VCaP (cell line): ENCODE measurements at regions not wholly inside any gene's neighbourhood (a gene's known extent, or its start where the extent isn't known, plus 50 kb on each side); places are given as distances from the start of the nearest gene placed in this dataset.
A peak's percentile ranks its signal among the peaks of the same experiment; 100 is the strongest.

ENCODE experiments used
- H3K27ac ChIP-seq: fragments of 450-650 bp; 2 replicates; pipeline ENCODE4 v1.5.1; 2017
- TF ChIP-seq, protein P1 (sequence below): fragments of 450-650 bp; conservative IDR thresholded peaks from 2 replicates; pipeline ENCODE4 v1.5.1; 2017; ENCODE audit warnings: mild to moderate bottlenecking, moderate library complexity

DNA sequence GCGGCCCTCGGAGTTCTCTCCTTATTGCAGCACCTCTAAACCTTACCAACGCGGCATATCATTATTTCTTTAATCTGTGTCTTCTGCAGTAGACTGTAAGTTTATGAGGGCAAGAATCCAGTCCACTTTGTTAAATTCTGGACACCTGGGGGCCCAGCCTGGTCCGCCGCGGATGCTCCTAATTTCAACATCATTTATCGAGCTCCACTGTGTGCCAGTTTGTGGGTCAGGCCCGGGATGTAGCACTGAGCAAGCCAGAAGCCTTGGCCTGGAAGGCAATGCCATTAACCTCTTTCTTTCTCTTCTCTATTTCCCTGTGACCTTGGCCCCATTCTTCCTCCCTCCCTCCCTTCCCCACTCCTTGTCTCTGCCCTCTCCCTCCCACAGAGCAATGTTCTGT is 70.6 kb upstream of the CACNA1E start:
- H3K27ac ChIP-seq, result no peak overlapping the region
- TF ChIP-seq, protein P1, sequence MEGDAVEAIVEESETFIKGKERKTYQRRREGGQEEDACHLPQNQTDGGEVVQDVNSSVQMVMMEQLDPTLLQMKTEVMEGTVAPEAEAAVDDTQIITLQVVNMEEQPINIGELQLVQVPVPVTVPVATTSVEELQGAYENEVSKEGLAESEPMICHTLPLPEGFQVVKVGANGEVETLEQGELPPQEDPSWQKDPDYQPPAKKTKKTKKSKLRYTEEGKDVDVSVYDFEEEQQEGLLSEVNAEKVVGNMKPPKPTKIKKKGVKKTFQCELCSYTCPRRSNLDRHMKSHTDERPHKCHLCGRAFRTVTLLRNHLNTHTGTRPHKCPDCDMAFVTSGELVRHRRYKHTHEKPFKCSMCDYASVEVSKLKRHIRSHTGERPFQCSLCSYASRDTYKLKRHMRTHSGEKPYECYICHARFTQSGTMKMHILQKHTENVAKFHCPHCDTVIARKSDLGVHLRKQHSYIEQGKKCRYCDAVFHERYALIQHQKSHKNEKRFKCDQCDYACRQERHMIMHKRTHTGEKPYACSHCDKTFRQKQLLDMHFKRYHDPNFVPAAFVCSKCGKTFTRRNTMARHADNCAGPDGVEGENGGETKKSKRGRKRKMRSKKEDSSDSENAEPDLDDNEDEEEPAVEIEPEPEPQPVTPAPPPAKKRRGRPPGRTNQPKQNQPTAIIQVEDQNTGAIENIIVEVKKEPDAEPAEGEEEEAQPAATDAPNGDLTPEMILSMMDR, result no peak

DNA sequence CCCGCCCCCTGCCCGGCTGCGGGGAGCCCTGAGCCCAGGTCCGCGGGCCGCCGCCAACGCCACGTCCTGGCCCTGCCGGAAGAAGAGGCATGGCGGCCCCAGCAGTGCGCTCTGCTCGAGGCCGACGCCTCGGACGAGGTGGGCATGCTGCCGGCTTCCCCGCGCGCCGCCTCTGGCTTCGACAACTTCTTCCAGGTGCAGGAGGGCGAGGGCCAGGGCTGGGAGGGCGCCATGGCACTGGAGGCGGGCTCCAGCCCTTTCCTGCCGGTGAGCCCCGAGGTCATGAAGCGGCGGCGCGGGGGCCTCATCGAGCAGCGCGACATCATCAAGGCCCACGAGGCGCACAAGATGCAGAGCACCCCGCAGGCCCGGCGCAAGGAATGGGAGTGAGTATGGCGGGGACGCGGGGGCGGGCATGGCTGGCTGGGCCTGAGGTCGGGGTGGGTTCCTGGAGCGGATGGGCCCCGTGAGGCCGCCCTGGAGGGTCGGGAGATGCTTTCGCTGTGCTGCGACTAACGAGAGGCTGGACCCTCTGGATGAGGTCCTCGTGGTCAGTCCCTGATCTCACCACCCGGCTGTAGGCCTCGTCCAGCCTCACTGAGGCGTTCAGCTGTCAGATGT is 70.0 kb upstream of the CACNA1E start:
- TF ChIP-seq, protein P1, result no peak
- H3K27ac ChIP-seq, result peak overlapping the region; percentile 38; the same call in 1 of the 2 replicates

DNA sequence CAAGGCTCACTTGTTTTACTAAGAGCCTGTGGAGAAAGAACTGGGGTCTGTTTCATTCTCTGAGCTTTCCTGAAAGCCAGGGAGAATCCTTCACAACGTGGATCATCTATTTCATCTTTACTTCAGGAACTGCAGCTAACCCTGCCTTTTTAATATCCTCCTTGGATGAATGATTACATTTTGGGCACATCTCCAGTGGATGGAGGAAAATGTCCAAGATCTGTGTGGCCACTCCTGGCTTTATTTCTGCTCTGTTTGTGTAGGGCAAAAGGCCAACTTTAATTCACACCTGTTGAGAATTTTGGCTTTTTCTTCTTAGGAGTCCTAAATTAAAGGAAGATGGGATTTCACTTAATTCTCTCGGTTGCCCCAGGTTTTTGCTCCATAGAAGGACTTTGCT is 69.5 kb upstream of the CACNA1E start:
- TF ChIP-seq, protein P1, result no peak
- peak overlapping the region; percentile 38; the same call in 1 of the 2 replicates for H3K27ac ChIP-seq

- no peak overlapping the region for H3K27ac ChIP-seq
- TF ChIP-seq, protein P1, result no peak
Observed at GRCh38 chr1:181416268-181416860, 67.0 kb upstream of the CACNA1E start.

DNA sequence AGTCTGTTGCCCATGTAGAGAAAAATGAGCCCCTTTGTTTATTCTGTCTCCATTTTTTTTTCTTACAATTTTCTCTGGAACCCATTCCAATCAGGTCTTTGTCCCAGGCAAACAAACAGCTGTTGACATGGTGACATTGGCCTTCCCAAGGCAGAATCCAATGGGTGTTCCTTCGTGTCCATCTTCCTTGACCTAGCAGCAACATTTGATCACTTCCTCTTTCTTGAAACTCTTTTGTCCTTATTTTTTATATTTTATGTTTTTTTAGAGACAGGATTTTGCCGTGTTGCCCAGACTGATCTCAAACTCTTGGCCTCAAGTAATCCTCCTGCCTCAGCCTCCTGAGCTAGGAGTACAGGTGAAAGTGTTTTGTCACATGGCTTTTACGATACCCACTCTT is 65.4 kb upstream of the CACNA1E start:
- no peak overlapping the region for H3K27ac ChIP-seq
- TF ChIP-seq, protein P1, result no peak

GRCh38 chr1:181423301-181423918 is 59.9 kb upstream of the CACNA1E start:
- TF ChIP-seq, protein P1, result peak; percentile 79
- no peak overlapping the region for H3K27ac ChIP-seq

DNA sequence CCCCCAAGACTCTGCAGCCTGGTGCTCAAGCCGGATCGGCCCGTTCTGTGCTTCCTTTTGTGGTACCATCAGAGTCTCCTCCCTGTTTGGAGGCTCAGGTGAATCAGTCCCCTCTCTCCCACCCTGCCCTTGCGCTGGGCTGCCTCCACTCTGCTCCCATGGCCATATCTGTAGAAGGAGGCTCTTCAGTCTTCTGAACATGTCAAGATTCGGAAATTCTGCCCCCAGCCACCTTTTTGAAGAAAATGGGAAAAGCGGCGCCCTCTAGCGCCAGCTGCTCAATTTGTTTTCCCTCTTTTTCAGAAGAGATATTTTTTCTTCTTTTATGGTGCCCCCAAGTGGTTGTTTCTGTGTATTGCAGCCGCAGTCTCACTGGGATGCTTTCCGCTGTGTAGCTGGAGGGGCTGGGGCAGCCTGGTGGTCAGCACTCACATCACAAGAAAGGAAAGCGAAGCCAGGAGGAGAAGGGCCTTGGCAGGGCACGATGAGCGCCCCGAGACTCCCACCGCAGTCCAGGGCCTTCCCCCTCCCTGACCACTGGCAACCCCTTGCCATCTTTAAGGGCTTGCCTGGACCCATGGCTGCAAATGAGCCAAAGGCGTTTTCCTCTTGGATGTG is 58.4 kb upstream of the CACNA1E start:
- TF ChIP-seq, protein P1, result peak; percentile 97
- no peak overlapping the region for H3K27ac ChIP-seq
